H1 (cell line): ENCODE measurements at regions not wholly inside any gene's neighbourhood (a gene's known extent, or its start where the extent isn't known, plus 50 kb on each side); places are given as distances from the start of the nearest gene placed in this dataset.

ENCODE experiments used
- CTCF ChIA-PET: fragments of 300-600 bp; sonication (Branson Sonifier 250); formaldehyde crosslinking; loops from one replicate; lab custom pipeline; 2021; ENCODE audit not compliant: partially characterized antibody; lab: Charles Lee
- POLR2A ChIA-PET: fragments of 300-600 bp; sonication (Branson Sonifier 250); formaldehyde crosslinking; loops from one replicate; lab custom pipeline; 2021; ENCODE audit warnings: inconsistent platforms; ENCODE audit not compliant: partially characterized antibody; lab: Charles Lee
- DNase-seq, 2 experiments: peaks; one replicate each; pipeline versions ENCODE4 v3.0.0 to v3.0.0-alpha.2; 2010 to 2022; ENCODE audit warnings: low spot score in 2 of 2, low read depth in 1 of 2, mixed read lengths in 1 of 2
- FAIRE-seq: peaks from 2 replicates; lab custom pipeline; 2011; peaks lifted over from hg19 to GRCh38; lab: Jason Lieb, UNC
- H2AFZ ChIP-seq: 2 replicates; pipeline ENCODE4 v1.8.1; 2012; ENCODE audit warnings: low read length, inconsistent platforms
- H2AK5ac ChIP-seq: 2 replicates; pipeline ENCODE4 v1.6.1; 2013; ENCODE audit warnings: low read depth, low read length
- H2BK120ac ChIP-seq: replicated peaks from 2 replicates; pipeline ENCODE3; 2013; ENCODE audit warnings: low read depth, low read length, inconsistent platforms
- H2BK12ac ChIP-seq: 2 replicates; pipeline ENCODE4 v1.6.1; 2013; ENCODE audit warnings: low read depth, low read length
- H2BK15ac ChIP-seq: 2 replicates; pipeline ENCODE4 v1.6.1; 2013; ENCODE audit warnings: low read length
- H2BK20ac ChIP-seq: 2 replicates; pipeline ENCODE4 v1.6.1; 2013; ENCODE audit warnings: low read length
- H2BK5ac ChIP-seq: 2 replicates; pipeline ENCODE4 v1.6.1; 2013; ENCODE audit warnings: low read depth, low read length
- H3K14ac ChIP-seq: 2 replicates; pipeline ENCODE4 v1.6.1; 2013; ENCODE audit warnings: inconsistent platforms; ENCODE audit not compliant: insufficient read length
- H3K18ac ChIP-seq: 2 replicates; pipeline ENCODE4 v1.6.1; 2013; ENCODE audit warnings: low read length; ENCODE audit errors: extremely low read depth
- H3K23ac ChIP-seq: 2 replicates; pipeline ENCODE4 v1.6.1; 2013; ENCODE audit warnings: inconsistent platforms; ENCODE audit not compliant: insufficient read length
- H3K23me2 ChIP-seq: 2 replicates; pipeline ENCODE4 v1.6.1; 2013; ENCODE audit warnings: low read depth, low read length
- H3K27ac ChIP-seq: 2 replicates; pipeline ENCODE4 v1.6.1; 2011; ENCODE audit warnings: low read depth, low read length, inconsistent platforms
- H3K27me3 ChIP-seq, 4 experiments: replicated peaks in 1 of 4; 1 replicate in 1 of 4; 2 replicates in 3 of 4; pipeline versions ENCODE4 v1.6.1 to v1.8.1; 2011 to 2013; ENCODE audit warnings: low read length in 3 of 4, mild to moderate bottlenecking in 3 of 4, inconsistent platforms in 2 of 4, mixed read lengths in 2 of 4, moderate library complexity in 1 of 4; ENCODE audit not compliant: control insufficient read depth in 3 of 4, insufficient read depth in 3 of 4; ENCODE audit errors: extremely low read depth in 1 of 4
- H3K36me3 ChIP-seq, 4 experiments: 2 replicates each; pipeline versions ENCODE4 v1.6.1 to v1.8.1; 2011 to 2013; ENCODE audit warnings: mild to moderate bottlenecking in 4 of 4, low read length in 3 of 4, moderate library complexity in 2 of 4, control low read depth in 1 of 4, inconsistent platforms in 1 of 4; ENCODE audit not compliant: insufficient read depth in 4 of 4, control insufficient read depth in 2 of 4
- H3K4ac ChIP-seq: replicated peaks from 2 replicates; pipeline ENCODE3; 2013; ENCODE audit warnings: low read length, low read depth, mixed read lengths, inconsistent platforms; ENCODE audit not compliant: insufficient read length
- H3K4me1 ChIP-seq, 4 experiments: replicated peaks in 1 of 4; 1 replicate in 1 of 4; 2 replicates in 3 of 4; pipeline versions ENCODE4 v1.6.1 to v1.8.1; 2011 to 2013; ENCODE audit warnings: low read length in 3 of 4, inconsistent platforms in 2 of 4, mixed read lengths in 1 of 4; ENCODE audit not compliant: insufficient read depth in 4 of 4, control insufficient read depth in 3 of 4
- H3K4me2 ChIP-seq, 2 experiments: 2 replicates each; pipeline versions ENCODE4 v1.6.1 to v1.8.1; 2011 to 2013; ENCODE audit warnings: low read depth in 2 of 2, low read length in 2 of 2, control low read depth in 1 of 2, inconsistent platforms in 1 of 2, mild to moderate bottlenecking in 1 of 2; ENCODE audit not compliant: insufficient read depth in 1 of 2
- H3K4me3 ChIP-seq, 4 experiments: fragments of 200-600, 300-600 bp in 1 of 4; sonication (generic), shearing (Covaris generic), sonication (Bioruptor Twin) in 1 of 4; 2 replicates each; pipeline versions ENCODE4 v1.5.1 to v1.8.1; 2011 to 2016; ENCODE audit warnings: low read length in 4 of 4, low read depth in 3 of 4, control low read depth in 2 of 4, inconsistent platforms in 2 of 4, mild to moderate bottlenecking in 2 of 4, mixed read lengths in 1 of 4, moderate library complexity in 1 of 4; ENCODE audit not compliant: insufficient read depth in 2 of 4; ENCODE audit errors: extremely low read depth in 1 of 4
- H3K56ac ChIP-seq: replicated peaks from 2 replicates; pipeline ENCODE3; 2013; ENCODE audit warnings: low read depth, mild to moderate bottlenecking, mixed read lengths, low read length, inconsistent platforms; ENCODE audit not compliant: insufficient read length
- H3K79me1 ChIP-seq: 2 replicates; pipeline ENCODE4 v1.6.1; 2013; ENCODE audit warnings: low read depth, low read length, control low read depth
- H3K79me2 ChIP-seq, 2 experiments: 2 replicates each; pipeline versions ENCODE4 v1.6.1 to v1.8.1; 2012 to 2013; ENCODE audit warnings: low read length in 2 of 2, mild to moderate bottlenecking in 2 of 2, inconsistent platforms in 1 of 2; ENCODE audit not compliant: insufficient read depth in 2 of 2, control insufficient read depth in 1 of 2
- H3K9ac ChIP-seq, 4 experiments: replicated peaks in 1 of 4; 1 replicate in 1 of 4; 2 replicates in 3 of 4; pipeline versions ENCODE4 v1.6.1 to v1.8.1; 2011 to 2013; ENCODE audit warnings: low read depth in 3 of 4, low read length in 3 of 4, control low read depth in 2 of 4, mild to moderate bottlenecking in 2 of 4, moderate library complexity in 2 of 4, inconsistent platforms in 1 of 4; ENCODE audit errors: extremely low read depth in 1 of 4
- H3K9me3 ChIP-seq, 2 experiments: 2 replicates each; pipeline versions ENCODE4 v1.6.1 to v1.8.1; 2012 to 2013; ENCODE audit warnings: mild to moderate bottlenecking in 2 of 2, moderate library complexity in 2 of 2, control low read depth in 1 of 2, inconsistent platforms in 1 of 2, low read depth in 1 of 2, low read length in 1 of 2, mixed read lengths in 1 of 2; ENCODE audit not compliant: insufficient read depth in 2 of 2
- H4K20me1 ChIP-seq, 2 experiments: replicated peaks in 1 of 2; 2 replicates each; pipeline versions ENCODE3 to v1.8.1; 2011 to 2013; ENCODE audit warnings: inconsistent platforms in 2 of 2, low read length in 2 of 2, mild to moderate bottlenecking in 1 of 2; ENCODE audit not compliant: insufficient read depth in 2 of 2, control insufficient read depth in 1 of 2
- H4K5ac ChIP-seq: 2 replicates; pipeline ENCODE4 v1.6.1; 2013; ENCODE audit warnings: low read length, low read depth, mixed read lengths, inconsistent platforms; ENCODE audit not compliant: insufficient read length
- H4K8ac ChIP-seq: 2 replicates; pipeline ENCODE4 v1.8.0; 2013; ENCODE audit warnings: mild to moderate bottlenecking, moderate library complexity, low read length, inconsistent platforms; ENCODE audit not compliant: insufficient read depth; ENCODE audit errors: extremely low read depth
- H4K91ac ChIP-seq: replicated peaks from 2 replicates; pipeline ENCODE3; 2013; ENCODE audit warnings: low read length, mixed read lengths, inconsistent platforms; ENCODE audit not compliant: insufficient read length
- CEBPB ChIP-seq: IDR thresholded peaks from 2 replicates; pipeline ENCODE4 v1.6.1; 2012; ENCODE audit warnings: low read depth, low read length
- CTCF ChIP-seq, 3 experiments: IDR thresholded peaks; 1 replicate in 2 of 3; 2 replicates in 1 of 3; pipeline versions ENCODE4 v1.5.1 to v1.6.1; 2011; ENCODE audit warnings: low read length in 3 of 3, mild to moderate bottlenecking in 3 of 3, inconsistent platforms in 2 of 3, low read depth in 1 of 3, moderate library complexity in 1 of 3; ENCODE audit not compliant: insufficient read depth in 1 of 3; ENCODE audit errors: control extremely low read depth in 1 of 3
- GABPA ChIP-seq: IDR thresholded peaks from 2 replicates; pipeline ENCODE4 v1.6.1; 2011; ENCODE audit warnings: mild to moderate bottlenecking, low read length, moderate library complexity, borderline replicate concordance; ENCODE audit not compliant: insufficient read depth
- HDAC6 ChIP-seq: IDR thresholded peaks from one replicate; pipeline ENCODE4 v1.7.1; 2012; ENCODE audit warnings: low read depth, mild to moderate bottlenecking, inconsistent platforms, low read length, moderate library complexity
- KDM1A ChIP-seq: fragments of 200-600, 300-600 bp; sonication (generic); IDR thresholded peaks from 2 replicates; pipeline ENCODE4 v1.7.1; 2016; ENCODE audit warnings: mild to moderate bottlenecking, low read length, borderline replicate concordance
- NRF1 ChIP-seq: IDR thresholded peaks from 2 replicates; pipeline ENCODE4 v1.6.1; 2011; ENCODE audit warnings: mild to moderate bottlenecking, low read depth, low read length, improper control_type of control experiment
- RAD21 ChIP-seq, 2 experiments: IDR thresholded peaks in 1 of 2; conservative IDR thresholded peaks in 1 of 2; 2 replicates each; pipeline ENCODE4 v1.6.1; 2011; ENCODE audit warnings: low read depth in 2 of 2, low read length in 2 of 2, improper control_type of control experiment in 1 of 2, inconsistent platforms in 1 of 2, mild to moderate bottlenecking in 1 of 2, moderate library complexity in 1 of 2
- SP1 ChIP-seq: IDR thresholded peaks from 2 replicates; pipeline ENCODE4 v1.6.1; 2011; ENCODE audit warnings: low read depth, low read length
- TAF7 ChIP-seq: optimal IDR thresholded peaks from 2 replicates; pipeline ENCODE3; 2011; ENCODE audit warnings: low read depth, mild to moderate bottlenecking, inconsistent platforms, low read length, moderate library complexity, borderline replicate concordance
- TBP ChIP-seq: IDR thresholded peaks from 2 replicates; pipeline ENCODE4 v1.6.1; 2011; ENCODE audit warnings: low read depth, low read length, improper control_type of control experiment
- WGBS, 2 experiments: shearing (Covaris generic) in 1 of 2; methylation state at CpG; one replicate each; pipeline versions ENCODE4 v1.1.6 to v1.1.7; 2013 to 2015; ENCODE audit warnings: low lambda C conversion rate in 2 of 2, mixed read lengths in 2 of 2, inconsistent platforms in 1 of 2, low coverage in 1 of 2, missing lambda C conversion rate in 1 of 2; ENCODE audit not compliant: insufficient replicate concordance in 2 of 2, insufficient coverage in 1 of 2, insufficient read length in 1 of 2; ENCODE audit errors: extremely low coverage in 1 of 2, missing lambda C conversion rate in 1 of 2; 5-methylcytosine and 5-hydroxymethylcytosine counted together

GRCh38 chr13:107301724-107302374 lies 733.9 kb upstream of the ARGLU1 start:
- no peak overlapping the region for H3K4ac ChIP-seq
- TF ChIP-seq NRF1 = no peak
- TF ChIP-seq CEBPB = 0 out of 2 replicates have a peak, but pooled peaks have one; percentile 19
- no peak for TF ChIP-seq TAF7
- no peak for TF ChIP-seq HDAC6
- no peak for TF ChIP-seq KDM1A
- no peak for TF ChIP-seq TBP
- peak; percentile 38 to 48 for TF ChIP-seq RAD21 (IDR thresholded peaks at IDR 0.05 in 1 of 2, conservative IDR thresholded peaks at IDR 0.05 in 1 of 2; ENCODE audit: low read depth in 2 of 2, low read length in 2 of 2)
- TF ChIP-seq GABPA = no peak
- TF ChIP-seq SP1 = no peak
- TF ChIP-seq CTCF (IDR thresholded peaks at IDR 0.05; ENCODE audit: control extremely low read depth in 1 of 3, insufficient read depth in 1 of 3, low read depth in 1 of 3, low read length in 3 of 3) = peak in 2 of 3 experiments; percentile 23 to 45; a peak in 2 of 4 replicates

More at GRCh38 chr13:107301724-107302374, 733.9 kb upstream of the ARGLU1 start:
- no peak overlapping the region for H3K9ac ChIP-seq
- H4K20me1 ChIP-seq = no peaks in the 10 kb centered on the region
- no peaks in the 10 kb centered on the region for H3K9me3 ChIP-seq
- no peak overlapping the region for H3K27ac ChIP-seq
- H3K27me3 ChIP-seq = peaks cover 0 to 1% (median 0%) of the 10 kb centered on the region in 4 experiments; a peak in 1 of 7 replicates
- H4K91ac ChIP-seq = no peak overlapping the region
- no peak overlapping the region for H2BK15ac ChIP-seq
- H3K56ac ChIP-seq = no peak overlapping the region
- no peak overlapping the region for H2BK5ac ChIP-seq
- no peaks in the 10 kb centered on the region for H3K36me3 ChIP-seq
- no peak overlapping the region for H3K4me2 ChIP-seq
- no peak overlapping the region for H2BK12ac ChIP-seq
- no peak overlapping the region for H2AFZ ChIP-seq
- H3K4me1 ChIP-seq = peaks cover 0 to 3% (median 0%) of the 10 kb centered on the region in 4 experiments; a peak in 1 of 7 replicates
- POLR2A ChIA-PET = interaction anchor here (0.7 kb wide), 1 partner anchor 628 kb away, joined by 3 read pairs; no protein-coding TSS in a partner anchor
- H2BK20ac ChIP-seq = no peak overlapping the region
- no peak overlapping the region for H2BK120ac ChIP-seq
- H4K5ac ChIP-seq = no peak overlapping the region
- FAIRE-seq (peak; percentile 60), DNase-seq (no peak)
- H3K23me2 ChIP-seq = no peaks in the 10 kb centered on the region; the same call in 1 of the 2 replicates
- H3K4me3 ChIP-seq = no peak overlapping the region
- H3K14ac ChIP-seq = no peak overlapping the region
- H3K23ac ChIP-seq = no peak overlapping the region
- H4K8ac ChIP-seq = no peak overlapping the region
- H3K18ac ChIP-seq = no peak overlapping the region
- CTCF ChIA-PET = interaction anchor here (0.6 to 2.9 kb wide), 24 partner anchors 8 to 786 kb away, joined by 3 to 8 read pairs (median 4); no protein-coding TSS in a partner anchor
- no peaks in the 10 kb centered on the region for H3K79me1 ChIP-seq
- no peaks in the 10 kb centered on the region for H3K79me2 ChIP-seq
- 66% methylated on average over 4 of the region's 4 CpGs; no CpG with 5 or more reads in 1 of the 2 experiments for WGBS, 2 experiments
- no peak overlapping the region for H2AK5ac ChIP-seq
